Endothelial cell (in vitro differentiated cells): ENCODE measurements at regions not wholly inside any gene's neighbourhood (a gene's known extent, or its start where the extent isn't known, plus 50 kb on each side); places are given as distances from the start of the nearest gene placed in this dataset.

Experiments
- DNase-seq: peaks from one replicate; pipeline ENCODE4 v3.0.0; 2021; ENCODE audit warnings: low spot score
- H3K27ac Mint-ChIP-seq: one replicate; pipeline ENCODE4 v1.8.0; 2021; ENCODE audit warnings: mixed read lengths, inconsistent platforms; ENCODE audit not compliant: unreplicated experiment
- H3K27me3 Mint-ChIP-seq: one replicate; pipeline ENCODE4 v1.8.0; 2021; ENCODE audit warnings: mild to moderate bottlenecking, moderate library complexity, mixed read lengths, inconsistent platforms; ENCODE audit not compliant: unreplicated experiment
- H3K36me3 Mint-ChIP-seq: one replicate; pipeline ENCODE4 v1.8.0; 2021; ENCODE audit warnings: mild to moderate bottlenecking, low read depth, mixed read lengths, inconsistent platforms; ENCODE audit not compliant: unreplicated experiment
- H3K4me1 Mint-ChIP-seq: one replicate; pipeline ENCODE4 v1.8.0; 2021; ENCODE audit warnings: mild to moderate bottlenecking, mixed read lengths, inconsistent platforms; ENCODE audit not compliant: unreplicated experiment
- H3K4me3 Mint-ChIP-seq: one replicate; pipeline ENCODE4 v1.8.0; 2021; ENCODE audit warnings: mild to moderate bottlenecking, mixed read lengths, inconsistent platforms; ENCODE audit not compliant: unreplicated experiment
- H3K9me3 Mint-ChIP-seq: one replicate; pipeline ENCODE4 v1.8.0; 2021; ENCODE audit warnings: mixed read lengths, inconsistent platforms; ENCODE audit not compliant: unreplicated experiment
- TF ChIP-seq, protein P1 (sequence below): fragments of 200-600 bp; sonication (generic); IDR thresholded peaks from one replicate; pipeline ENCODE4 v1.5.0; 2021; ENCODE audit warnings: antibody characterized with exemption; ENCODE audit not compliant: unreplicated experiment

GRCh38 chr14:42884100-42884499, 1277.4 kb downstream of the LRFN5 start:
- Mint-ChIP-seq H3K36me3 (no peaks in the 10 kb centered on the region), H3K9me3 (no peaks in the 10 kb centered on the region), H3K27me3 (no peaks in the 10 kb centered on the region), H3K4me3 (no peak overlapping the region), H3K27ac (no peak overlapping the region), H3K4me1 (no peaks in the 10 kb centered on the region)
- no peak for DNase-seq
- TF ChIP-seq, protein P1, sequence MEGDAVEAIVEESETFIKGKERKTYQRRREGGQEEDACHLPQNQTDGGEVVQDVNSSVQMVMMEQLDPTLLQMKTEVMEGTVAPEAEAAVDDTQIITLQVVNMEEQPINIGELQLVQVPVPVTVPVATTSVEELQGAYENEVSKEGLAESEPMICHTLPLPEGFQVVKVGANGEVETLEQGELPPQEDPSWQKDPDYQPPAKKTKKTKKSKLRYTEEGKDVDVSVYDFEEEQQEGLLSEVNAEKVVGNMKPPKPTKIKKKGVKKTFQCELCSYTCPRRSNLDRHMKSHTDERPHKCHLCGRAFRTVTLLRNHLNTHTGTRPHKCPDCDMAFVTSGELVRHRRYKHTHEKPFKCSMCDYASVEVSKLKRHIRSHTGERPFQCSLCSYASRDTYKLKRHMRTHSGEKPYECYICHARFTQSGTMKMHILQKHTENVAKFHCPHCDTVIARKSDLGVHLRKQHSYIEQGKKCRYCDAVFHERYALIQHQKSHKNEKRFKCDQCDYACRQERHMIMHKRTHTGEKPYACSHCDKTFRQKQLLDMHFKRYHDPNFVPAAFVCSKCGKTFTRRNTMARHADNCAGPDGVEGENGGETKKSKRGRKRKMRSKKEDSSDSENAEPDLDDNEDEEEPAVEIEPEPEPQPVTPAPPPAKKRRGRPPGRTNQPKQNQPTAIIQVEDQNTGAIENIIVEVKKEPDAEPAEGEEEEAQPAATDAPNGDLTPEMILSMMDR = no peak

DNA sequence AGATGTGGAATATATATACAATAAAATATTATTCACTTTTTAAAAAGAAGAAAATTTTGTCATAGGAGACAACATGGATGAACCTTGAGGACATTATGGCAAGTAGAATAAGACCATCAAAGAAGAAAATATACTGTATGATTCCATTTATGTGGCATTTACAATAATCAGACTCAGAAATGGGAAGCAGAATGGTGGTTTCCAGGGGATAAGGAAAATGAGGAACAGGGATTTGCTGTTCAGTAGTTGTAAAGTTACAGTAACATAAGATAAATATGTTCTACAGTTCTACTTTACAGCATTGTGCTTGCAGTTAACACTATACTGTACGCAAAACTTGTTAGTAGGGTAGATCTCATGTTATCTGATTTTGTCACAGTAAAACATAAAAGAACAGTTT, 1271.0 kb downstream of the LRFN5 start:
- no peak overlapping the region for H3K27ac Mint-ChIP-seq
- TF ChIP-seq, protein P1 = no peak
- H3K36me3 Mint-ChIP-seq = no peaks in the 10 kb centered on the region
- H3K9me3 Mint-ChIP-seq = no peaks in the 10 kb centered on the region
- no peaks in the 10 kb centered on the region for H3K4me1 Mint-ChIP-seq
- H3K27me3 Mint-ChIP-seq = no peaks in the 10 kb centered on the region
- H3K4me3 Mint-ChIP-seq = no peak overlapping the region
- DNase-seq = no peak

- Mint-ChIP-seq H3K36me3 (no peaks in the 10 kb centered on the region), H3K4me1 (no peaks in the 10 kb centered on the region), H3K4me3 (no peak overlapping the region), H3K9me3 (no peaks in the 10 kb centered on the region), H3K27me3 (no peaks in the 10 kb centered on the region), H3K27ac (no peak overlapping the region)
- DNase-seq = no peak
- TF ChIP-seq, protein P1 = no peak
Measured at GRCh38 chr14:42872786-42873185, 1266.1 kb downstream of the LRFN5 start.

DNA sequence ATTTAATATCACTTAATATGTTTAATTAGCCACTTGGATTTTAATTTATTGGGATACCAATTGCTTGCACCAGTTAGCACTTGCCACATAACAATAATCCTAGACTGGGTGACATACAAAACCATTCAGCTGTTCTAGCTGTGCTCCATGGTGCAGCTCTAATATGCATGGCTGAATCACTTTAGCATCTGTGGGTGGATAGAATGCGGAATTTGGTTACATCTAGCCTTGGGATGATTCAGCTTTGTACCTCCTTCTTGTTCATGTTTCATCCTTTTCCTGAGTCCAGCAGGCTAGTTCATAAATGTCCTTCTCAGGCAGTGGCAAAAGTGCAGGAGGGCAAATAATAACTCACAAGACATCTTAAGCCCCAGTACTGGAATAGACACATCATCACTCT, 1263.0 kb downstream of the LRFN5 start:
- no peak overlapping the region for H3K4me3 Mint-ChIP-seq
- no peak for DNase-seq
- H3K4me1 Mint-ChIP-seq = no peaks in the 10 kb centered on the region
- no peak overlapping the region for H3K27ac Mint-ChIP-seq
- no peaks in the 10 kb centered on the region for H3K36me3 Mint-ChIP-seq
- H3K27me3 Mint-ChIP-seq = no peaks in the 10 kb centered on the region
- TF ChIP-seq, protein P1 = no peak
- H3K9me3 Mint-ChIP-seq = no peaks in the 10 kb centered on the region

DNA sequence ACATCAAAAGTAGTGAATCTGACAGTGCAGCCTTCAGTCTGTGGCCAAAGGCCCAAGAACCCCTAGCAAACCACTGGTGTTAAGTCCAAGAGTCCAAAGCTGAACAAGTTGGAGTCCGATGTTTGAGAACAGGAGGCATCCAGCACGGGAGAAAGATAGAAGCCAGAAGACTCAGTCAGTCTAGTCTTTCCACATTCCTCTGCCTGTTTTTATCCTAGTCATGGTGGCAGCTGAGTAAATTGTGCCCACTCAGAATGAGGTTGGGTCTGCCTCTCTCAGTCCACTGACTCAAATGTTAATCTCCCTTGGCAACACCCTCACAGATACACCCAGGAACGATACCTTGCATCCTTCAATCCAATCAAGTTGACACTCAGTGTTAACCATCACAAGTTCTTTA, 1255.4 kb downstream of the LRFN5 start:
- Mint-ChIP-seq H3K9me3 (no peaks in the 10 kb centered on the region), H3K4me1 (no peaks in the 10 kb centered on the region), H3K27ac (no peak overlapping the region), H3K4me3 (no peak overlapping the region), H3K36me3 (no peaks in the 10 kb centered on the region), H3K27me3 (no peaks in the 10 kb centered on the region)
- no peak for DNase-seq
- TF ChIP-seq, protein P1 = no peak
